ENCODE measurements at regions not wholly inside any gene's neighbourhood (a gene's known extent, or its start where the extent isn't known, plus 50 kb on each side); places are given as distances from the start of the nearest gene placed in this dataset.
A peak's percentile ranks its signal among the peaks of the same experiment; 100 is the strongest.

- Histone ChIP-seq H3K27ac (no peak overlapping the region), H3K4me1 (no peaks in the 10 kb centered on the region), H3K9me3 (no peaks in the 10 kb centered on the region), H3K27me3 (no peaks in the 10 kb centered on the region), H3K4me3 (no peak overlapping the region), H3K36me3 (no peaks in the 10 kb centered on the region)
- 82 to 90% (median 84%) methylated on average over 6 of the region's 6 CpGs for WGBS, 5 donors
- intact Hi-C loops (cut with DNase I; ENCODE audit: low total_unique reads): no loop called here
- no peak for TF ChIP-seq CTCF (IDR thresholded peaks at IDR 0.05)
- no peak for TF ChIP-seq POLR2A (IDR thresholded peaks at IDR 0.05)
- TF ChIP-seq POLR2AphosphoS5 (IDR thresholded peaks at IDR 0.05): no peak
- TF ChIP-seq EP300 (IDR thresholded peaks at IDR 0.05): no peak
- DNase-seq: no peak
Measured at GRCh38 chr6:23518294-23518693, 607.7 kb upstream of the NRSN1 start.

- no peaks in the 10 kb centered on the region for H3K4me1 ChIP-seq
- intact Hi-C loops (cut with DNase I; ENCODE audit: low total_unique reads): no loop called here
- 64 to 78% (median 75%) methylated on average over 11 of the region's 11 CpGs for WGBS, 5 donors
- H3K36me3 ChIP-seq: no peaks in the 10 kb centered on the region
- H3K27ac ChIP-seq: no peak overlapping the region
- no peak overlapping the region for H3K4me3 ChIP-seq
- no peaks in the 10 kb centered on the region for H3K9me3 ChIP-seq
- DNase-seq: peak in 1 of 2 donors; percentile 6
- no peak for TF ChIP-seq POLR2AphosphoS5 (IDR thresholded peaks at IDR 0.05)
- H3K27me3 ChIP-seq: no peaks in the 10 kb centered on the region
Measured at GRCh38 chr6:23522792-23523547, 603.0 kb upstream of the NRSN1 start.

- H3K27ac ChIP-seq: no peak overlapping the region
- H3K36me3 ChIP-seq: no peaks in the 10 kb centered on the region
- no peak for TF ChIP-seq POLR2AphosphoS5 (IDR thresholded peaks at IDR 0.05)
- no peak for TF ChIP-seq POLR2A (IDR thresholded peaks at IDR 0.05)
- TF ChIP-seq CTCF (IDR thresholded peaks at IDR 0.05): no peak
- TF ChIP-seq EP300 (IDR thresholded peaks at IDR 0.05): no peak
- WGBS, 5 donors: 78 to 87% (median 83%) methylated on average over 2 of the region's 2 CpGs
- no peaks in the 10 kb centered on the region for H3K4me1 ChIP-seq
- intact Hi-C loops (cut with DNase I; ENCODE audit: low total_unique reads): no loop called here
- H3K9me3 ChIP-seq: no peaks in the 10 kb centered on the region
- H3K4me3 ChIP-seq: no peak overlapping the region
- DNase-seq: no peak
- no peaks in the 10 kb centered on the region for H3K27me3 ChIP-seq
Measured at GRCh38 chr6:23523771-23524170, 602.2 kb upstream of the NRSN1 start.

GRCh38 chr6:23524548-23524947 lies 601.5 kb upstream of the NRSN1 start:
- no peaks in the 10 kb centered on the region for H3K4me1 ChIP-seq
- TF ChIP-seq POLR2A (IDR thresholded peaks at IDR 0.05) (no peak), POLR2AphosphoS5 (IDR thresholded peaks at IDR 0.05) (no peak), CTCF (IDR thresholded peaks at IDR 0.05) (no peak), EP300 (IDR thresholded peaks at IDR 0.05) (no peak)
- intact Hi-C loops (cut with DNase I; ENCODE audit: low total_unique reads): no loop called here
- H3K27ac ChIP-seq: no peak overlapping the region
- peak in 1 of 2 donors; percentile 2 for DNase-seq
- no peaks in the 10 kb centered on the region for H3K9me3 ChIP-seq
- H3K36me3 ChIP-seq: no peaks in the 10 kb centered on the region
- H3K4me3 ChIP-seq: no peak overlapping the region
- no peaks in the 10 kb centered on the region for H3K27me3 ChIP-seq

GRCh38 chr6:23526526-23526925 lies 599.5 kb upstream of the NRSN1 start:
- H3K9me3 ChIP-seq: no peaks in the 10 kb centered on the region
- H3K4me1 ChIP-seq: no peaks in the 10 kb centered on the region
- no peaks in the 10 kb centered on the region for H3K36me3 ChIP-seq
- peak in 1 of 2 donors; percentile 14 for DNase-seq
- TF ChIP-seq POLR2AphosphoS5 (IDR thresholded peaks at IDR 0.05) (no peak), EP300 (IDR thresholded peaks at IDR 0.05) (no peak), CTCF (IDR thresholded peaks at IDR 0.05) (no peak), POLR2A (IDR thresholded peaks at IDR 0.05) (no peak)
- no peaks in the 10 kb centered on the region for H3K27me3 ChIP-seq
- H3K27ac ChIP-seq: no peak overlapping the region
- WGBS, 5 donors: 63 to 79% (median 69%) methylated on average over 5 of the region's 5 CpGs
- no peak overlapping the region for H3K4me3 ChIP-seq
- intact Hi-C loops (cut with DNase I; ENCODE audit: low total_unique reads): no loop called here

All from stomach (tissue), 8 donors.